GM12875 (cell line): ENCODE measurements at regions not wholly inside any gene's neighbourhood (a gene's known extent, or its start where the extent isn't known, plus 50 kb on each side); places are given as distances from the start of the nearest gene placed in this dataset.

ENCODE experiments used
- H3K4me3 ChIP-seq: one replicate; pipeline ENCODE4 v1.5.1; 2011; ENCODE audit warnings: low read depth, low read length, control low read depth
- TF ChIP-seq, protein P1 (sequence below): IDR thresholded peaks from 2 replicates; pipeline ENCODE4 v1.5.1; 2011; ENCODE audit warnings: low read depth, mild to moderate bottlenecking, control low read depth, inconsistent platforms, low read length, moderate library complexity, borderline replicate concordance; ENCODE audit not compliant: insufficient read depth

GRCh38 chr18:57921708-57922107, 118.6 kb upstream of the ATP8B1 start:
- TF ChIP-seq, protein P1, sequence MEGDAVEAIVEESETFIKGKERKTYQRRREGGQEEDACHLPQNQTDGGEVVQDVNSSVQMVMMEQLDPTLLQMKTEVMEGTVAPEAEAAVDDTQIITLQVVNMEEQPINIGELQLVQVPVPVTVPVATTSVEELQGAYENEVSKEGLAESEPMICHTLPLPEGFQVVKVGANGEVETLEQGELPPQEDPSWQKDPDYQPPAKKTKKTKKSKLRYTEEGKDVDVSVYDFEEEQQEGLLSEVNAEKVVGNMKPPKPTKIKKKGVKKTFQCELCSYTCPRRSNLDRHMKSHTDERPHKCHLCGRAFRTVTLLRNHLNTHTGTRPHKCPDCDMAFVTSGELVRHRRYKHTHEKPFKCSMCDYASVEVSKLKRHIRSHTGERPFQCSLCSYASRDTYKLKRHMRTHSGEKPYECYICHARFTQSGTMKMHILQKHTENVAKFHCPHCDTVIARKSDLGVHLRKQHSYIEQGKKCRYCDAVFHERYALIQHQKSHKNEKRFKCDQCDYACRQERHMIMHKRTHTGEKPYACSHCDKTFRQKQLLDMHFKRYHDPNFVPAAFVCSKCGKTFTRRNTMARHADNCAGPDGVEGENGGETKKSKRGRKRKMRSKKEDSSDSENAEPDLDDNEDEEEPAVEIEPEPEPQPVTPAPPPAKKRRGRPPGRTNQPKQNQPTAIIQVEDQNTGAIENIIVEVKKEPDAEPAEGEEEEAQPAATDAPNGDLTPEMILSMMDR, result no peak
- no peak overlapping the region for H3K4me3 ChIP-seq

GRCh38 chr18:57920036-57920435, 116.9 kb upstream of the ATP8B1 start:
- H3K4me3 ChIP-seq, result no peak overlapping the region
- TF ChIP-seq, protein P1, result no peak

DNA sequence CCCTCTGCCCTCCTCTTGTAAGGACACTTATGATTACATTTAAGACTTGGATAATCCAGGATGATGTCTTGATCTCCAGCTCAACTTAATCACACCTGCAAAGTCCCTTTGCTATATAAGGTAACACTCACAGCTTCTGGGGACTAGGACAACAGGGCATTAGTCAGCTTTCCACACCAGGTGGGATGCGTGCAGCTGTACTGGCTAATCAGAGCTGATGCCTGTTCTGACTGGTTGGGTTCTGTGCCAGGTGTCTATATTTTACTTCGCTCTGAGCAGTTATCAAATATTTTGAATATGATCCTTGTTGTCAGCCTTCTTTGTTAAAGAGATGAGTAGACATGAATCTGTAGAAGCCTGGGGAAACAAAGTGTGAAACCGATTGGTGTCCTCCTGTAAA, 115.5 kb upstream of the ATP8B1 start:
- no peak overlapping the region for H3K4me3 ChIP-seq
- TF ChIP-seq, protein P1, result no peak

- TF ChIP-seq, protein P1, result no peak
Observed at GRCh38 chr18:57916684-57917083, 113.6 kb upstream of the ATP8B1 start.

DNA sequence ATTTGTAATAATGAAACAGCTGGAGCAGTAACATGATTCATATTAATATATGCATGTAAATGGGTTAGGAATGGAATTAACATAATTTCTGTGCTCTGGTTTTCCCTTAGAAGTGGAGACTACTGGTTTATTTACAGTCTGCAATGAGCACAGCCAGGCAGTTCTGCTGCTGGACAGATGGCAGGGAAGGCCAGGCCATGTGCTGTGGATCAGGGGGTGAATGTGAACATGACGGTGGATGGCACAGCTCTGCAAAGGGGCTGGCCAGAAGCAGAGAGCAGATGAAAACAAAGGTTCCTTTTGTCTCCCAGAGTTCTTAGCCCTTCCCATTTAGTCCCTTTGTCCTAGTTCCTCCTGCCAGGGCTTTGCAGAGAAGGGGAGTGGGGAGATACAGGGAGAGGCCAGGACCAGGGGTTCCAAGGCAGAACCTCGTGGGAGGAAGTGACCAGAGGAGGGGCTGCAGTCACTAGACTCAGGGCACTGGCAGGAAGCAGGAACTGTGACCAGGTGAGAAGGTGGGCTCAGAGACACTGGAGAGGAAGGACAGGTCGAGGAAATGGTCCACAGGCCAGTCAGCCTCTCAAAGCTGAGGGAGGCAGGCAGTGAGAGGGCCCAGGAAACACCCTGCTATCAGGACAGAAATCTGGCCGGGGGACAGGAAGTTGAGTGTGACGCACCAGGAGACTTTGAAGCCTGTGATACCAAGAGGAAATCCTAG, 112.9 kb upstream of the ATP8B1 start:
- H3K4me3 ChIP-seq, result no peak overlapping the region
- TF ChIP-seq, protein P1, result no peak

More at GRCh38 chr18:57916684-57917083, 113.6 kb upstream of the ATP8B1 start:
- no peak overlapping the region for H3K4me3 ChIP-seq

- TF ChIP-seq, protein P1, result no peak
- no peak overlapping the region for H3K4me3 ChIP-seq
Observed at GRCh38 chr18:57915248-57915647, 112.1 kb upstream of the ATP8B1 start.

DNA sequence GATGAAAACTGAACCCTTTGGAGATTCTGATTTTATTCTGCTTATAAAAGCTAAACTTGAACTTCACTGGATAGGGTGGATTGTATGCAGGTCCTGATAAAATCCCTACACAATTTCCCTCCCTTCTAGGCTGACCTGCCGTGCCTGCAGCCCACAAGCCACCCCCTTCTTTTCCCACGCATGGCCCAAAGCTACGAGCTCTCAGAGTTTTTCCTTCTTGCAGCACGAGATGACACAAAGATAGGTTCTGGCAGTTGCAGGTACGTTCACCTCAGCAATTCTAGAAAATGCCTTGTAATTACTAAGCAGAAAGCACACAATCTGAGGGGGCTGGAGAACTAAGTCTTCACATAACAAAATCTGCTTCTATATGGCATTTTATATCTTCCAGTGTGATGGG, 110.6 kb upstream of the ATP8B1 start:
- H3K4me3 ChIP-seq, result no peak overlapping the region
- TF ChIP-seq, protein P1, result no peak
